ENCODE measurements at regions not wholly inside any gene's neighbourhood (a gene's known extent, or its start where the extent isn't known, plus 50 kb on each side); places are given as distances from the start of the nearest gene placed in this dataset.

DNA sequence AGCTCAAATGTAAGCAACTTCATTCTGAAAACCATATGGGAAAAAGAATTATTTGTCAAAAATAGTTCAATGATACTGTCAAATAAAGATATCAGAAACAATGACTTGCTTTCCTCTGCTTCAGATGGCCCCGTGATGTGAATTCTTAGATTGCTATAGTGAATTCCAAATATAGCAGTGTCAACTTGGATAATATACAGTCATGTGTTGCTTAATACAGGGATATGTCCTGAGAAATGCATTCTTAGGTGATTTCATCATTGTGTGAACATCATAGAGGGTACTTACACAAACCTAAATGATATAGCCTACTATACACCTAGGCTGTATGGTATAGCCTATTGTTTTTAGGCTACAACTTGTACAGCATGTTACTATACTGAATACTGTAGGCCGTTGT lies 108.7 kb upstream of the MIS18BP1 start:
- TF ChIP-seq, protein P1, sequence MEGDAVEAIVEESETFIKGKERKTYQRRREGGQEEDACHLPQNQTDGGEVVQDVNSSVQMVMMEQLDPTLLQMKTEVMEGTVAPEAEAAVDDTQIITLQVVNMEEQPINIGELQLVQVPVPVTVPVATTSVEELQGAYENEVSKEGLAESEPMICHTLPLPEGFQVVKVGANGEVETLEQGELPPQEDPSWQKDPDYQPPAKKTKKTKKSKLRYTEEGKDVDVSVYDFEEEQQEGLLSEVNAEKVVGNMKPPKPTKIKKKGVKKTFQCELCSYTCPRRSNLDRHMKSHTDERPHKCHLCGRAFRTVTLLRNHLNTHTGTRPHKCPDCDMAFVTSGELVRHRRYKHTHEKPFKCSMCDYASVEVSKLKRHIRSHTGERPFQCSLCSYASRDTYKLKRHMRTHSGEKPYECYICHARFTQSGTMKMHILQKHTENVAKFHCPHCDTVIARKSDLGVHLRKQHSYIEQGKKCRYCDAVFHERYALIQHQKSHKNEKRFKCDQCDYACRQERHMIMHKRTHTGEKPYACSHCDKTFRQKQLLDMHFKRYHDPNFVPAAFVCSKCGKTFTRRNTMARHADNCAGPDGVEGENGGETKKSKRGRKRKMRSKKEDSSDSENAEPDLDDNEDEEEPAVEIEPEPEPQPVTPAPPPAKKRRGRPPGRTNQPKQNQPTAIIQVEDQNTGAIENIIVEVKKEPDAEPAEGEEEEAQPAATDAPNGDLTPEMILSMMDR (optimal IDR thresholded peaks at IDR 0.05 in 1 of 3, IDR thresholded peaks at IDR 0.05 in 1 of 3, conservative IDR thresholded peaks at IDR 0.05 in 1 of 3; ENCODE audit: extremely low read depth in 1 of 3, insufficient read depth in 2 of 3, low read length in 3 of 3), result no peak
- TF ChIP-seq EZH2 (IDR thresholded peaks at IDR 0.05; ENCODE audit: low read length), result no peak
